CD4-positive, alpha-beta T cell (primary cell): ENCODE measurements at regions not wholly inside any gene's neighbourhood (a gene's known extent, or its start where the extent isn't known, plus 50 kb on each side); places are given as distances from the start of the nearest gene placed in this dataset.

Experiments used
- ATAC-seq: fragments of 200-7000 bp; cut with Tn5 transposase; one replicate; pipeline ENCODE4 v1.10.0; 2022; ENCODE audit warnings: mild to moderate bottlenecking; ENCODE audit not compliant: poor library complexity
- CTCF ChIA-PET: fragments of 350-600 bp; sonication (Branson Sonifier 250); formaldehyde crosslinking; loops from one replicate; lab custom pipeline; 2021; ENCODE audit warnings: antibody characterized with exemption, inconsistent platforms; lab: Charles Lee
- POLR2A ChIA-PET: fragments of 350-600 bp; sonication (Branson Sonifier 250); formaldehyde crosslinking; loops from one replicate; lab custom pipeline; 2021; ENCODE audit warnings: antibody characterized with exemption, inconsistent platforms; lab: Charles Lee
- DNase-seq, 14 experiments: peaks; one replicate each; pipeline ENCODE4 v3.0.0-alpha.2; 2013 to 2020; ENCODE audit warnings: mixed read lengths in 2 of 14
- H3K27ac ChIP-seq, 2 donors: one replicate each; pipeline versions ENCODE4 v1.5.1 to v1.7.0; 2013; ENCODE audit warnings: low read length in 2 of 2, low read depth in 1 of 2, mild to moderate bottlenecking in 1 of 2
- H3K27me3 ChIP-seq, 2 experiments: 1 replicate in 1 of 2; 2 replicates in 1 of 2; pipeline versions ENCODE4 v1.6.1 to v1.7.0; 2013; ENCODE audit warnings: low read length in 2 of 2, control low read depth in 1 of 2, mild to moderate bottlenecking in 1 of 2, moderate library complexity in 1 of 2; ENCODE audit not compliant: insufficient read depth in 2 of 2, control insufficient read depth in 1 of 2
- H3K36me3 ChIP-seq: one replicate; pipeline ENCODE4 v1.6.1; 2013; ENCODE audit warnings: low read length, control low read depth; ENCODE audit not compliant: insufficient read depth
- H3K4me1 ChIP-seq: one replicate; pipeline ENCODE4 v1.6.1; 2013; ENCODE audit warnings: low read length, control low read depth; ENCODE audit not compliant: insufficient read depth
- H3K4me3 ChIP-seq: one replicate; pipeline ENCODE4 v1.5.1; 2013; ENCODE audit warnings: mild to moderate bottlenecking, low read length, moderate library complexity
- H3K9me3 ChIP-seq, 2 experiments: 1 replicate in 1 of 2; 2 replicates in 1 of 2; pipeline versions ENCODE4 v1.6.1 to v1.7.0; 2013; ENCODE audit warnings: low read length in 2 of 2, mild to moderate bottlenecking in 2 of 2, control low read depth in 1 of 2, moderate library complexity in 1 of 2; ENCODE audit not compliant: control insufficient read depth in 1 of 2, insufficient read depth in 1 of 2
- H3K27ac Mint-ChIP-seq: one replicate; pipeline ENCODE4 v1.8.0; 2020; ENCODE audit warnings: mixed read lengths
- H3K27me3 Mint-ChIP-seq: one replicate; pipeline ENCODE4 v1.8.0; 2021; ENCODE audit warnings: mixed read lengths
- H3K36me3 Mint-ChIP-seq: one replicate; pipeline ENCODE4 v1.8.0; 2021; ENCODE audit warnings: low read depth, mixed read lengths
- H3K4me1 Mint-ChIP-seq: one replicate; pipeline ENCODE4 v1.8.0; 2021; ENCODE audit warnings: low read depth, mixed read lengths
- H3K4me3 Mint-ChIP-seq: one replicate; pipeline ENCODE4 v1.8.0; 2020; ENCODE audit warnings: mild to moderate bottlenecking, mixed read lengths
- H3K9me3 Mint-ChIP-seq: one replicate; pipeline ENCODE4 v1.8.0; 2020; ENCODE audit warnings: mixed read lengths
- CTCF ChIP-seq: fragments of 200-600 bp; IDR thresholded peaks from one replicate; pipeline ENCODE4 v1.8.0; 2022; ENCODE audit warnings: antibody characterized with exemption, mild to moderate bottlenecking
- intact Hi-C, 2 experiments: fragments of 100-400 bp; cut with DNase I in 1 of 2; cut with micrococcal nuclease in 1 of 2; formaldehyde crosslinking; loops; one replicate each; pipeline versions ENCODE4 v1.15.1 to v1.9.0; 2023 to 2025; cut with DNase I, micrococcal nuclease

- intact Hi-C loops: no loop called here
- peaks cover 5% of the 10 kb centered on the region for H3K9me3 Mint-ChIP-seq
These were observed 338.1 kb downstream of the EFHB start for GRCh38 chr3:19595884-19596283.

More at GRCh38 chr3:19595884-19596283, 338.1 kb downstream of the EFHB start:
- ATAC-seq (no peak), DNase-seq (no peak)
- Histone ChIP-seq H3K4me1 (no peaks in the 10 kb centered on the region), H3K9me3 (no peaks in the 10 kb centered on the region), H3K27me3 (no peaks in the 10 kb centered on the region), H3K27ac (no peak overlapping the region), H3K36me3 (no peaks in the 10 kb centered on the region), H3K4me3 (no peak overlapping the region)
- Mint-ChIP-seq H3K27me3 (no peaks in the 10 kb centered on the region), H3K4me1 (no peaks in the 10 kb centered on the region), H3K27ac (no peak overlapping the region), H3K4me3 (no peak overlapping the region), H3K36me3 (no peaks in the 10 kb centered on the region)
- no peak for TF ChIP-seq CTCF
- POLR2A ChIA-PET: no interaction called here
- CTCF ChIA-PET: no interaction called here
